HG03045 (cell line): ENCODE measurements at regions not wholly inside any gene's neighbourhood (a gene's known extent, or its start where the extent isn't known, plus 50 kb on each side); places are given as distances from the start of the nearest gene placed in this dataset.
"Not testable (repeated sequence)": the region's sequence is repeated elsewhere in the genome, so short reads cannot be mapped to it uniquely, and the experiment has no call there.

ENCODE experiments used
- ATAC-seq: cut with Tn5 transposase; IDR thresholded peaks from one replicate; pipeline ENCODE4 v1.9.1; 2021; ENCODE audit warnings: mild to moderate bottlenecking, moderate library complexity; ENCODE audit not compliant: unreplicated experiment

GRCh38 chr10:33040436-33040835, 82.4 kb upstream of the ITGB1 start:
- no peak for ATAC-seq

GRCh38 chr10:33039181-33039580, 81.2 kb upstream of the ITGB1 start:
- ATAC-seq = no peak

GRCh38 chr10:33038672-33039071, 80.6 kb upstream of the ITGB1 start:
- no peak for ATAC-seq

- ATAC-seq = no peak
These were observed 79.7 kb upstream of the ITGB1 start for GRCh38 chr10:33037726-33038125.

- ATAC-seq = no peak
These were observed 78.6 kb upstream of the ITGB1 start for GRCh38 chr10:33036670-33037069.

GRCh38 chr10:33035411-33035810, 77.4 kb upstream of the ITGB1 start:
- no peak for ATAC-seq

GRCh38 chr10:33034931-33035330, 76.9 kb upstream of the ITGB1 start:
- no peak for ATAC-seq

- ATAC-seq = no peak
These were observed 74.7 kb upstream of the ITGB1 start for GRCh38 chr10:33032654-33033151.

GRCh38 chr10:33031815-33032653, 74.0 kb upstream of the ITGB1 start:
- ATAC-seq = no peak

- no peak for ATAC-seq
These were observed 73.1 kb upstream of the ITGB1 start for GRCh38 chr10:33031171-33031570.

- ATAC-seq = not testable (repeated sequence)
These were observed 70.5 kb upstream of the ITGB1 start for GRCh38 chr10:33028515-33028914.

GRCh38 chr10:33027088-33027487, 69.1 kb upstream of the ITGB1 start:
- no peak for ATAC-seq

GRCh38 chr10:33026422-33026821, 68.4 kb upstream of the ITGB1 start:
- ATAC-seq = no peak

- no peak for ATAC-seq
These were observed 67.9 kb upstream of the ITGB1 start for GRCh38 chr10:33025910-33026309.

GRCh38 chr10:33025039-33025438, 67.0 kb upstream of the ITGB1 start:
- ATAC-seq = no peak

GRCh38 chr10:33022691-33023090, 64.7 kb upstream of the ITGB1 start:
- ATAC-seq = no peak

GRCh38 chr10:33022090-33022489, 64.1 kb upstream of the ITGB1 start:
- ATAC-seq = no peak

GRCh38 chr10:33016988-33017387, 59.0 kb upstream of the ITGB1 start:
- ATAC-seq = no peak

- no peak for ATAC-seq
These were observed 57.9 kb upstream of the ITGB1 start for GRCh38 chr10:33015761-33016547.

- ATAC-seq = not testable (repeated sequence)
These were observed 55.3 kb upstream of the ITGB1 start for GRCh38 chr10:33013331-33013730.

GRCh38 chr10:33012306-33012705, 54.3 kb upstream of the ITGB1 start:
- ATAC-seq = no peak
